Mucosa of rectum (tissue), 2 donors: ENCODE measurements at regions not wholly inside any gene's neighbourhood (a gene's known extent, or its start where the extent isn't known, plus 50 kb on each side); places are given as distances from the start of the nearest gene placed in this dataset.
"Not testable (repeated sequence)": the region's sequence is repeated elsewhere in the genome, so short reads cannot be mapped to it uniquely, and the experiment has no call there.

Experiments
- H3K27ac ChIP-seq, 2 donors: one replicate each; pipeline ENCODE4 v1.7.0; 2013; ENCODE audit warnings: inconsistent platforms in 2 of 2, low read depth in 2 of 2, low read length in 2 of 2
- H3K27me3 ChIP-seq, 2 donors: one replicate each; pipeline ENCODE4 v1.7.0; 2013; ENCODE audit warnings: low read length in 2 of 2; ENCODE audit not compliant: control insufficient read depth in 2 of 2, insufficient read depth in 2 of 2
- H3K36me3 ChIP-seq, 2 donors: one replicate each; pipeline ENCODE4 v1.7.0; 2013; ENCODE audit warnings: low read length in 2 of 2; ENCODE audit not compliant: control insufficient read depth in 2 of 2, insufficient read depth in 2 of 2
- H3K4me1 ChIP-seq, 2 donors: one replicate each; pipeline ENCODE4 v1.7.0; 2013; ENCODE audit warnings: low read length in 2 of 2, mild to moderate bottlenecking in 1 of 2; ENCODE audit not compliant: control insufficient read depth in 2 of 2, insufficient read depth in 2 of 2
- H3K4me3 ChIP-seq, 2 donors: one replicate each; pipeline ENCODE4 v1.7.0; 2013; ENCODE audit warnings: low read length in 2 of 2
- H3K9ac ChIP-seq, 2 donors: one replicate each; pipeline ENCODE4 v1.7.0; 2013; ENCODE audit warnings: low read length in 2 of 2, low read depth in 1 of 2, mild to moderate bottlenecking in 1 of 2
- H3K9me3 ChIP-seq, 2 donors: one replicate each; pipeline ENCODE4 v1.7.0; 2013; ENCODE audit warnings: low read length in 2 of 2; ENCODE audit not compliant: control insufficient read depth in 2 of 2
- donor health status: healthy.
- donor health status: Normal muscosa, but diverticular disease.

GRCh38 chr10:28371638-28372037, 68.8 kb upstream of the MPP7 start:
- H3K9ac ChIP-seq, H3K4me3 ChIP-seq, H3K36me3 ChIP-seq, H3K4me1 ChIP-seq, H3K27me3 ChIP-seq, H3K9me3 ChIP-seq, H3K27ac ChIP-seq: not testable (repeated sequence)

- Histone ChIP-seq H3K27ac (no peak overlapping the region), H3K27me3 (no peaks in the 10 kb centered on the region), H3K4me3 (no peak overlapping the region), H3K36me3 (no peaks in the 10 kb centered on the region), H3K4me1 (peaks cover 2 to 3% of the 10 kb centered on the region in 2 donors), H3K9me3 (no peaks in the 10 kb centered on the region), H3K9ac (no peak overlapping the region)
Measured at GRCh38 chr10:28374036-28374435, 71.2 kb upstream of the MPP7 start.

GRCh38 chr10:28375399-28376354, 72.8 kb upstream of the MPP7 start:
- peaks cover 2 to 3% of the 10 kb centered on the region in 2 donors for H3K4me1 ChIP-seq
- no peaks in the 10 kb centered on the region for H3K27me3 ChIP-seq
- H3K36me3 ChIP-seq = no peaks in the 10 kb centered on the region
- H3K9me3 ChIP-seq = no peaks in the 10 kb centered on the region
- no peak overlapping the region for H3K9ac ChIP-seq
- peak overlapping the region; percentile 24 to 57 for H3K27ac ChIP-seq
- no peak overlapping the region for H3K4me3 ChIP-seq

GRCh38 chr10:28378986-28379585, 76.2 kb upstream of the MPP7 start:
- H3K9me3 ChIP-seq = no peaks in the 10 kb centered on the region
- H3K4me1 ChIP-seq = peaks cover 2 to 3% of the 10 kb centered on the region in 2 donors
- no peak overlapping the region for H3K27ac ChIP-seq
- H3K9ac ChIP-seq = no peak overlapping the region
- no peak overlapping the region for H3K4me3 ChIP-seq
- H3K27me3 ChIP-seq = no peaks in the 10 kb centered on the region
- H3K36me3 ChIP-seq = no peaks in the 10 kb centered on the region

- Histone ChIP-seq H3K4me3 (no peak overlapping the region), H3K27me3 (no peaks in the 10 kb centered on the region), H3K9me3 (no peaks in the 10 kb centered on the region), H3K9ac (no peak overlapping the region), H3K27ac (no peak overlapping the region), H3K36me3 (no peaks in the 10 kb centered on the region), H3K4me1 (peaks cover 0 to under 1% of the 10 kb centered on the region in 2 donors)
Measured at GRCh38 chr10:28381466-28381865, 78.6 kb upstream of the MPP7 start.

GRCh38 chr10:28381903-28382347, 79.1 kb upstream of the MPP7 start:
- Histone ChIP-seq H3K4me1 (no peaks in the 10 kb centered on the region), H3K4me3 (no peak overlapping the region), H3K36me3 (no peaks in the 10 kb centered on the region), H3K27ac (no peak overlapping the region), H3K27me3 (no peaks in the 10 kb centered on the region), H3K9ac (no peak overlapping the region), H3K9me3 (no peaks in the 10 kb centered on the region)

- no peaks in the 10 kb centered on the region for H3K36me3 ChIP-seq
- no peak overlapping the region for H3K27ac ChIP-seq
- H3K9ac ChIP-seq = no peak overlapping the region
- H3K9me3 ChIP-seq = no peaks in the 10 kb centered on the region
- H3K4me3 ChIP-seq = no peak overlapping the region
- no peaks in the 10 kb centered on the region for H3K27me3 ChIP-seq
- peaks cover 4 to 5% of the 10 kb centered on the region in 2 donors for H3K4me1 ChIP-seq
Measured at GRCh38 chr10:28382525-28383269, 79.8 kb upstream of the MPP7 start.

GRCh38 chr10:28384557-28384956, 81.7 kb upstream of the MPP7 start:
- H3K27me3 ChIP-seq = no peaks in the 10 kb centered on the region
- H3K9me3 ChIP-seq = no peaks in the 10 kb centered on the region
- H3K27ac ChIP-seq = no peak overlapping the region
- peaks cover 4 to 5% of the 10 kb centered on the region in 2 donors for H3K4me1 ChIP-seq
- no peak overlapping the region for H3K4me3 ChIP-seq
- no peaks in the 10 kb centered on the region for H3K36me3 ChIP-seq
- no peak overlapping the region for H3K9ac ChIP-seq

GRCh38 chr10:28385748-28386502, 83.1 kb upstream of the MPP7 start:
- Histone ChIP-seq H3K9me3 (no peaks in the 10 kb centered on the region), H3K4me3 (no peak overlapping the region), H3K27ac (no peak overlapping the region), H3K4me1 (peaks cover 4 to 5% of the 10 kb centered on the region in 2 donors), H3K27me3 (no peaks in the 10 kb centered on the region), H3K9ac (no peak overlapping the region), H3K36me3 (no peaks in the 10 kb centered on the region)
